SIG-M5 treated with dmso at 0.1 percent for 504 hours (cell line): ENCODE measurements at regions not wholly inside any gene's neighbourhood (a gene's known extent, or its start where the extent isn't known, plus 50 kb on each side); places are given as distances from the start of the nearest gene placed in this dataset.

Experiments
- DNase-seq: peaks from one replicate; lab custom pipeline; 2025; ENCODE audit not compliant: unreplicated experiment; lab: John Stamatoyannopoulos, UW

DNA sequence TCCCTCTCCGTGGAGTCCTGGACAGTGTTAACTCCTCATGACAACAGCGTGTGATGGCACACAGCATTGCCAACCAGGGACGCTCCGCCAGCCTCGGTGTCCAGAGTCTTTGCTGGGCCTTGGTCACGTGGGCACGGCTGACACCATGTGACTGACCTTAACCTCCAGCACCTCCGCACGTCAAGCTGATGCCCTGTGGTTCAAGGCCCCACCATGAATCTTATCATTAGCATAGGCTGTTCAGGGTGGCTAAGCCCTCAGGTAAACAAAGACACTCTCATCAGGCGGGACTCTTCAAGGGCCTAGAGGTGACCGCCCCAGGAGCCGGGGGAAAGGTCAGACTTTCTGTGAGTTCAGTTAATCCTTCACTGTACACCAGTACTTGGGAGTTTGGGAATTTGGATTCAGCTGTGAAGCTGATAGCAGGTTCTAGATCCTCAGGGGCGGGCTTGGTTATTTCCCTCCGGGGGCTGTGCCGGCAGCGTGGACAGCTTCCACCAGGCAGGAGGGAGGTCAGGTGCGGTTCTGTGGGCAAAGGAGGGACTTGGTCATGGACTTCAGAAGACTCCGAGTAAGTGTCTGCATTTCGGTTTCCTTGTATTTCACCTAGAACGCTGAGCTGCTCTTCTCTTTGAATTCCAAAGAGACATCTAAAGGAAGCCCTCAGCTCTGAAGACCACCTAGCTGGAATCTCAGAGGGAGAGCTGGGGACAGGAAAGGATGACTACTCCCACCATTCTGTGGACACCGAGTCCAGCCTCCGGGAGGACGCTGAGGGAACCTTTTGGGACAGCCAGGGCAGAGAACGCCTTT is 195.5 kb upstream of the CIBAR2 start:
- DNase-seq: no peak

DNA sequence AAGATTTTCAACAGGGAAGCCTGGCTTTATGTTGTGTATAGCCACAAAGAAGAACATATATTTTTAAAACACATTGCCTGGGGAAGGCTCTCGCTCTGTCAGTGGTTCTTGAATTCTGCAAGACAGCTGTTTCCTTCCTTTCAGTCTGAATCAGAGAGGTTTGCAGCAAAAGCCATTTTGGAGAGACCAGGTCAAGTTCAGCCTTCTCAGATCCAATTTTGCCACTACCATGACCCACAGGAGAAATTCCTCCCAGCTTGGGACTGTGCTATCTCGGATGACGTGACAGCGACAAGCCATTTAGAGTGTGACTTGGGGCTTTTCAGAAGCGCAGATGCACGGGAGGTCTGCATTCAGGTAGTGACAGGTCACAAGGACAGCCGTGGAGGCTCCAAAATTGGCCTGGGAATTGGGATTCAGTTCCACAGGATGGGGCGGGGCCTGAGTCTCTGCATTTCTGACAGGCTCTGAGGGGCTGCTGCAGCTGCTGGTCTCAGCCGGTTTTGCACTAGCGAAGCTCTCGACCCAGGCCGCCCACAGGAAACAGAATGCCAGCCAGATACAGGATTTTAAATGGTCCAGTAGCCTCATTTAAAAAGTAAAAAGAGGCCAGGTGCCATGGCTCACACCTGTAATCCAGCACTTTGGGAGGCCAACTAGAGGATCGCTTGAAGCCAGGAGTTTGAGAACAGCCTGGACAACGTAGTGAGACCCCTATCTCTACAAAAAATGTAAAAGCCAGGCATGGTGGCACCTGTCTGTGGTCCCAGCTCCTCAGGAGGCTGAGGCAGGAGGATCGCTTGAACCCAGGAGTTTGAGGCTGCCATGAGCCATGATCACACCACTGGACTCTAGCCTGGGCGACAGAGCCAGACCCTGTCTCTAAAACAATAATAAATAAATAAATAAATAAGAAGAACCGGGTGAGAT is 196.6 kb upstream of the CIBAR2 start:
- no peak for DNase-seq

DNA sequence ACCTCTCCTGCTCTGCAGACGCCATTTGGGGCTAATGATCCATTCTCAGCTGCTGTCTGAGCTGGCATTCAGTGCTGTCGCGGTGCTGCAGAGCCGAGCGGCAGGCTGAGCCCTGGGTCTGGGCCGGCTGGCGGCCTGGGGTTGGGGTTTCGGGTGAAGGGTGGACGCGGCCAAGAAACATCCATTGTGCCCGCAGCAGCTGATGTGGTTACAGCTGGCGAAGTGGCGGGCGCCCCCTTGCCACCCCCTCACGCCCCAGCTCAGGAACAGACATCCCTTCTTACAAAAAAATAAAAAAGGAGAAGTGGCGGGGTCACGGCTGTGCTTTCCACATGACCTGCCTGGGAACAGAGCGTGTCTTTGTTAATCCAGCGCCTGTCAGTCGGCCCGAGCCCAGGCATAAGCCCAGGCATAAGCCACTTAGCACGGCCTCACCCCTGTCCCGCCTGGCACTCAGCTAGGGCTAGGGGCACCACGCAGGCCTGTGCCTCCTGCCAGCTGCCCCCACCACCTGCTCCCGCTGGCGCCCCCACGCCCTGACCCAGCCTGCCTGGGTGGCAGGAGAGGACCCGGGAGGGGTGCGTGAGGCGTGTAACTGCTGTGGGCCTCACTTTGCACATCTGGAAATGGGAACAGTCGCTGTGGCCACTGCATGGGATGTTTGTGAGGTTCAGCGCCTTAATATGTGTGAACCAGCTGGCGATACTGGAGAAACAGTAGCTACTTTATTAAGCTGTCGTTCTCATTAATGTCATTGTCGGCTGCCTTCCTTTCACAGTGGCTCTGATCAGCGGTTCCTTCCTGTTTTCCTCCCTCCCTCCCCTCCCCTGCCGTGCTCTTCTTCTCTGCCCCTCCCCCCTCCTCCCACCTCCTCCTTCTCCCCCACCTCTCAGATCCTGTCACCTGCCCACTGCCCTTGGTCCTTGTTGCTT is 197.7 kb upstream of the CIBAR2 start:
- DNase-seq: peak; percentile 60

DNA sequence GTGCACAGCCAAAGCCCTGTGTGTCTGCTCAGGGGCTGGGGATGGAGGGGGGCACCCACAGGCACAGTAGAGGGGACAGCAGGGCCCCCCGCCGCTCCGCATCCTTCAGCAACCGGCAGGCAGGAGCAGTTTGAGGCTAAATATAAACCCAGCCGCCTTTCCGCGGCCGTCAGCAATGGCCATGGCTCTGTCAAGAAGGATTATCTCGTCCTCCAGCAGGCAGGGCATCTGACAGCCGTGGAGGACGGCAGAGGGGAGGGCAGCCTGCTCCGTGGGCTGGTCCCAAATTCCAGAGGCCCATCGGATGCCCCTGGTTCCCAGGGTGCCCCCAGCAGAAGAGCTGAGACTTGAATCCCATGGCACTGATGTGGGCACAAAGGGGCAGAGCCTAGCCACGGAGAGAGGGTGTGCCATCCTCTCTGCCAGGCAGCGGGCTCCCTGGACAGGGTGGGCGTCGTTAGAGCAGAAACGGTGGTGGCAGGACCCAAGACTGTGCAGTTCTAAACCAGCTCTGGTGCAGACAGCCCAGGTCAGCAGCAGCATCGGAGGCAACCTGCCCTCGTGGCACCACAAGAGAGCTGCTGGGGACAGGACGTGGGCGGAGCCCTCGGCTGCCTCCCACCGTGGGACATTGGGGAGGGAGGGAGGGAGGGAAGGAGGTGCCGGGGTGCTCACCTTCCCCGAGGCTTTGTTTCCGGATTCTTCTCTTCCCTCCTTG is 198.8 kb upstream of the CIBAR2 start:
- no peak for DNase-seq

DNA sequence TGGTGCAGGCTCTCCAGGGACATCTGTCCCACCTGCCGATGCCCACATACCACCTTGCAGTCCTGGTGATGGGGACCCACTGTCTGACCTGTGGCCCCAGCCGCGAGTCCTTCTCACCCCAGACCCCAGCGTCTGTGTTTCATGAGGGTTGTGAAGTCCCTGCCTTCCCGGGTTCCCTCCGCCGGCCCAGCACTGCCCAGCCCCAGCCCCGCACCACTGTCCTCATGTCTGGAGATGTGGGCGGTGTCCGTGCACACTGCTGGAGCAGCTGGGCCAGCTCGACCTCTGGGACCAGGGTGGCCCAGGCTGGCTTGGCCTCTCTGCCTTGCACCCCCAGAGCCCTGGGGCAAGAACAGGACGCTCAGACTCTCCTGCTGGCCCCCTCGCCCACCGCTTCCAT is 199.5 kb upstream of the CIBAR2 start:
- no peak for DNase-seq

DNA sequence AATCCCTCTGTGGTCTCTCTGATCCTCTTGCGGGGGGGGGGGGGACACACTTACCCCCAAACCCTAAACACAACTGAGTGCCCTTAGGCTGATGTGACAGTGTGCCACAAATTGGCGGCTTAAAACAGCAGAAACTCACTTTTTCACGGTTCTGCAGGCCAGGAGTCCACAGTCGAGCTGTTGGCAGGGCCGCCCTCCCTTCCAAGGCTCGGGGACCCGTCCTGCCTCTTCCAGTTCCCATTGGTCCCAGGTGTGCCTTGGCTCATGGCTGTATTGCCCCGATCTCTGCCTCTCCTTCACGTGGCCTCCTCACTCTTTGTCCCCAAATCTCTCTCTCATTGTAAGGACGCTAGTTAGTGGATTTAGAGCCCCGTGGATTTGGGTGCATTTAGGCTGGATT is 199.9 kb upstream of the CIBAR2 start:
- no peak for DNase-seq

DNA sequence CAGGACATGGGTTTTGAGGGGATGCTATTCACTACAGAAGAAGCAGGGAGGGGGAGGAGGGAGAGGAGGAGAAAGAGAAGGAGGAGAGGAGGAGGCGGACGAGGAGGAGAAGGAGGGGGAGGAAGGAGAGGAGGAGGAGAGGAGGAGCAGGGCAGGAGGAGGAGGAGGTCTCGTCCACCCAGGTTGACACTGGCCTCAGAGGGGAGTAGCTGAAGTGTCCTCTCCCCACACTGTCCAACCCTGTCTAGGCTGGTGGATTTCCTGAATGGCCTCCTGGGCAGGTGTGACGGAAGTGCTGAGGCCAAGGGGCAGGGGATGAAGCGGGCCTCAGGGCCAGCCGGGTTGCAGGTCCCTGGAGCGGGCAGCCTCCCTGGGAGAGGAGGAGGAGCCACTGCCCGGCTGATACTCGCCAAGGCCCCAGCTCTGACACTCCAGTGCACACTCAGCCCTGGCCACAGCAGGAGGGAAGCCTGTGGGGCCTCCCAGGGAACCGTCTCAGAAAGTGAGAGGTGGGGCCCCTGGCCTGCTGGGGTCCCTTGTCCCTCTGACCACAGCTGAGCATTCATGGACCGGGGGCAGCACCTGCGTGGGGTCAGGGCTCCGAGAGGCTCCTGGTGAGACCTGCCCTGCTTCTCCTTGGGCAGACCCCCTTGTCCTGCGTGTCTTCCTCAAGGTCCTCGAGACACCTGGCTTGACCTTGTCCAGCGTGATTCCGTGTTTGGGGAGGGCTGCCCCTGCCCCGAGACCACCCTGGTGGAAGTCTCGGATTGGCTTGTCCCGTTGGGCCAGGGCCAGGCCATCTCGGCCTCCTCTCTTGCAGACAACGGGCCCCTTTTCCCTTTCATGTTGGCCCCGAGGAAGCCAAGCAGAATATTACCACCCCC is 200.6 kb upstream of the CIBAR2 start:
- DNase-seq: no peak

DNA sequence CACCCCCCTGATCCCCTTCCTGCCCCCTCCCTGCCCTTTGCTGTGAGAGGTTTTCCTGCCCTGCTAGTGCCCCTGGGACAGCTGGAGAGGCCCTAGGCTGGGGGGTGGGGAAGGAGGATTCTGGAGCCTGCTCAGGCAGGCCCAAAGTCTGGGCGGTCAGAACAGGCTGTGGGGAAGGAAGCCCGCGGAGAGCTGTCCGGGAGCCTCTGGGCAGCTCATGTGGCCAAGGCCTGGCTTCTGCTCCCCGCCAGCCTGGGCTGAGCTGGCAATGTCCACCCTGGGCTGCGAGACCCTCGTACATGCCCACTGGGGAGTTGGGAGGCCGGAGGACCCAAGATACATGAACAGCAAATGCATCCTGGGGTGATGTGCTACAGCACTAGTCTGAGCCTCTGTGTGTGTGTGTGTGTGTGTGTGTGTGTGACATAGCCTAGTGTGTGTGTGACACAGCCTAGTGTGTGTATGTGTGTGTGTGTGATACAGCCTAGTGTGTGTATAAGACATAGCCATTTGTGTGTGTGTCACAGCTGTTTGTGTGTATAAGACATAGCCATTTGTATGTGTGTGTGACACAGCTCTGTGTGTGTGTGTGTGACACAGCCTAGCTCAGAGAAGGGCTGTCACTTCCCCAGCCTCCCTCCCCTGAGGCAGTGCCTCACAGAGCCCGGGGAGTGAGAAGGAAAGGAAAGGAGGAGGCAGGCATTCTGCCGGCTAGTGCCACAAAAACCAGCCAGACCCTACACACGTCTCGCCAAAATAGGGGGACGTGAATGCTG is 201.4 kb upstream of the CIBAR2 start:
- no peak for DNase-seq

DNA sequence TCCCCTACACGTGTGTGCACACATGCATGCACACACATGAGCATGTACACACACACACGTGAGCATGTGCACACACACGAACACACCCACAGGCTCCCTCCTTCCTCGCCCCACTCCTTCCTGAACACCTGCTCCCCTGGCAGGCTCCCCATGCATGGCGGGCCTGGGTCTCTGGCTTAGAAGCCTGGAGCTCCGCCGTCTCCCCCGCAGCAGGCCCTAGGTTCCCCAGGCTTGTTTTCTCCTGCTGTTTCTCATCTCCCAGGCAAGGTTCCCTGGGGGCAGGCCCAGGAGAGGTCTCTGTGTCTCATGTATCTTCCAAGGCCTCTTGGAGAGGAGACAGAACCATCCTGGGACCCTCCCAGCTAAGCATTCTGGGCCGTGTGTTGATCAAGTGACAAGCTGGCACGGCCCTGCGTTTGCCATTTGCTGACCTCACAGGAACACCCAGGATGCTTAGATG is 202.3 kb upstream of the CIBAR2 start:
- no peak for DNase-seq

DNA sequence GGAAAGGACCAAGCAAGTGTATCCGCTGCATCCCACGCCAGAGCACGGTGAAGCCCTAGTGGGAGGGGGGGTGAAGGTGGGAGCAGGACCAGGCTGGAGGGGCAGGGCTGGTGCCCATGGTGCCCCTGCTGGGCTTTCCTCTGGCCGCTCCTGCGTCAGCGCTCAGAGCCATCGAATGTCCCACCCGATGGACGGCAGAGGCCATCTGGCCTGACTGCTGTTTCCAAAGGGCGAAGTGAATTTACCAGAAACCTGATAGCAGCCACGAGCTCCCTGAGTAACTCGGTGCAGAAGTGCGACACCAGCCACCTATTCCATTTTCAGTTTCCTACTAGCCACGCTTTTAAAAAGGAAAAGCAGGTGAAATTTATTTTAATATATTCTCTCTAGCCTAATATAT is 203.6 kb upstream of the CIBAR2 start:
- no peak for DNase-seq

DNA sequence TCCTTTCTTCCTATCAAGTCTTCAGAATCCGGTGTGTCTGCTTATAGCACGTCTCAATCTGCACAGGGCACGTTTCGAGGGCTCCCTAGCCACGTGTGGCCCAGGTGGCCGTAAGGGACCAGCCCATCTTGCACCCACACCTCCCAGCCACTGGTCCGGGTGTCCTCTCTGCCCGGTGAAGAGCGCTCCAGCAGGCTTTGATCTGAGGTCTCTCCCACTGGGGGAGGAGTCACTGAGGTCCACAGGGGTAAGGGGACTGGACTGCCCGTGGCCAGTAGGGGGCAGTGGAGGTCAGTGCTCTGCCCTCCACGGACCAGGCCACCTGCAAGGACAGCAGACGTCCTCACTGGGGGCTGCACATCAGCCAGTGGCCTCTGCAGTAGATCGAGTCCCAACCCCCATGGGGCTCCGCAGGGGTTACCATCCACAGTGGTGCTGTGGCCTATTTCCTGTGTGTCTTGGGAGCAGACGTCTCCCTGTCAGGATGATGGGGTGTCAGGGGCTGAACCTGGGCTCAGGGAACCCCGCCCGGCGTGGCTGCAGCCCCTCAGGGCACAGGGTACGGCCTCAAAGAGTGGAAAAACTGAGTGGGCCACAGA is 204.1 kb upstream of the CIBAR2 start:
- peak; percentile 48 for DNase-seq

DNA sequence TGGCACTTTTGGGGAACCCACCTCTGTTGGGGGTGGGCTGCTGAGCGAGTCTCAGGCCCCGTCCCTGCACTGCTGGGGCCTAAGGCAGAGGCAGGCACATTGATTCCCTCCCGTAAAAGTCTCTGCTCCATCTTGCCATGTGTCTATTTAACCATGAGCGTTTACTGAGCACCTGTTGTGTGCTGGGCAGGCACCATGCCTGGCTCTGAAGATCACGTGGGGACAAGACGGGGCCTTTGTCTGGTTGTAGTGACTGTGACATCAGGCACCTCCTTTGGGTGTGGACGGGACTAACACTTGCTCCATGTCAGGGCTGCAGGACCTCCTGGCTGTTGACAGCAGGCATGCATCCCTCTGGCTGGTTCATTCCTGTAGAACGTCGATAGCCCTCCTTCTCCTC is 204.7 kb upstream of the CIBAR2 start:
- DNase-seq: no peak

DNA sequence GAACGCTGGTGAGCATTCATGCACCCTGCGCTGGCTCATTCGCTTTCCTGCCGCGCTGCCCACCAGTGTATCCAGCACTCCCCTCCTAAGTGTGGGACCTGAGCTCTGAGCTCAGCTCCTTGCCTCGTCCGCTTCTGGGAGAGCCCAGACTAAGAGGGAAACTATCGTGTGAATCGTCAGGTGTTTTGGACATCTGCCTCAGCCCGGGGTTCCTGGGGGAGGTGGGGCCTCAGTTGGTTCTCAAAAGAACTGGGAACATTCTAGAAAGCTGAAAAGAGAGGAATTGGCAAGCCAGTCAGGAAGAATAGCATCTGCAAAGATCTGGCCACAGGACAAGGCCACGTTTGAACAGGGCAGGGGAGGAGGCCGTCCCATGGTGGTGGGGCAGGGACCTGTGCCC is 205.4 kb upstream of the CIBAR2 start:
- no peak for DNase-seq

DNA sequence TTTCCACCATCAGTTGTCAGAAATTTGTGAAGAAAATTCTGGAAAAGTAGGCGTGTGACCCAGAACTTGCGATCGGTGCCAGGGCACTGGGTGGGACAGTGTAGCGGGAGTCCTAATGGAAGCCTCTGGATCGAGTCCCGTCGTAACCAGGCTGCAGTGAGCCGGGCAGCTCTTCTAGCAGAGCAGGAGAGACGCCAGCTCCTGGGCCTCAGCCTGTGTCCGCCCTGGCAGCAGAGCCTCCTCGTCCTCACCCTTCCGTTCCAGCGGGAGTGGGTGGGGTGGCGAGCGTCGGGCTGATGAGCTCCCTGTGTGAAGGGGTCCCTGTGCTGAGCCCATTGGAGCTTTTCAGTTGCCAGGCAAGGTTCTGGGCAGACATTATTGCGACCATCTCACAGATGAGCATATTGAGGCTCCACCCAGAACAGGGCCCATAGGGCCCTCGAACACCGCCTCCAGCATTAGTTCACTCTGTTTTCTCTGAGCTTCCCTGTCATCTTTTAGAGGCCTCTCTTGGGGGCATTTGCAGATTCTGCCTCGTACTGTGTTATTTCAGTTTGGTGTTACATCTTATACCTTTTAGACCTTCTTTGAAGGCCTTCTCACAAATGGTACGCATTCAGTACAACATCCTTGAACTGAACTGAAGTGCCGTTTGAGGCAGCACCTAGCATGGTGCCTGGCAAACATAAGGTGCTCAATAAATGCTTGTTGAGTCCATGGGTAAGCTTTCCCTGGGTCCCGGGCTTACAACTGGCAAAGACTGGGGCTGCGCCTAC is 207.1 kb upstream of the CIBAR2 start:
- no peak for DNase-seq

DNA sequence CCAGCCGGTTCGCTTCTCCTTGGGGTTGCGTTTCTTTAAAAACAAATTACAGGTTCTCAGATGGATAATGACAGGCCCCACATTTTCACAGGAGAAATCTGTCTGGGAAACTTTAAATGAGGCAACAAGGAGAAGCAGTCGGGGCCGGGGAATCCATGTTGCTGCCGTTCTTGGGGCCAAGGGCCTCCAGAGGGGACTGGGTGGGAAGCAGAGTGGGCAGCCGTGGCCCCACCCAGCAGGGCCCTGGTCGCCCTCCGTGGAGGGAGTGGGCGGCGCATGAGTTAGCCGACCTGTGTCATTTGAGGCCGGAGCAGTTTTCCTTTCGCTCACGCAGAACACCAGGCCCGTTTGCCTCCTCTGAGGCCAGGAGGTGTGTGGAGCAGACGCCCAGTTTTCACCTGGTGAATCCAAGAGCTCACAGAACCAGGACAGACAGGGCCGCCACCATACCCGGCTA is 207.7 kb upstream of the CIBAR2 start:
- no peak for DNase-seq

DNA sequence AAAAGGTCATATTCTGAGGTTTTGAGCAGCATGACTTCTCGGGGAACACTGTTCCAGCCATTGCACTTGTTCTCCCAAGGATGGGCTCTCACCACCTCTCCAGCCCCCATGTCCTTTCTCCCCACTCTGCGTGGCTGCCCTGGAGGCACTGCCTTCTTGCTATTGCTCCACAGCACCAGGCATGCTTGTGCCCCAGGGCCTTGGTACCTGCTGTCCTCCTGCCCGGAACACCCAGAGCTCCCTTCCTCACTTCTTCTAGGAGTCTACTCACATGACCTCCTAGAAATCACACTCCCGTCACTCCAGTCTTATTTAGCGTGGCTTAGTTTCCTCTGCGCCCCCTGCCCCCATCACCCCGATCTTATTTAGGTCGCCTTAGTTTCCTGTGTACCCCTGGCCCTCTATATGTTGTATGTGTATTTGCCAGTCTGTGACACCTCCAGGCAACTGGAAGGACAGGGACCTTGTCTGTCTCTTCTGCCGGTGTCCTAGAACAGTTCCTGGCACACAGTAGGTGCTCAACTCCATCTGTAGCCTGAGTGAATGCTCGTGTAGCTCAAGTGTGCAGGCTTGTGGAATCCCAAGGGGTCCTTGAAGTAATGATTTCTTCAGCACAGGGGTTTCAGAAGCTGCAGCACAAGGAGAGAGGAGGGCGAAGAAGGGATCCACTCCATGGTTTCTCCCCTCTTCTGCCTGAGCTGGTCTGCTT is 208.6 kb upstream of the CIBAR2 start:
- no peak for DNase-seq
